ENCODE measurements at regions not wholly inside any gene's neighbourhood (a gene's known extent, or its start where the extent isn't known, plus 50 kb on each side); places are given as distances from the start of the nearest gene placed in this dataset.

GRCh38 chr17:27244011-27244410, 49.9 kb upstream of the WSB1 start:
- DNase-seq = no peak

Data from renal pelvis (tissue), 1 donor.